ENCODE measurements at regions not wholly inside any gene's neighbourhood (a gene's known extent, or its start where the extent isn't known, plus 50 kb on each side); places are given as distances from the start of the nearest gene placed in this dataset.

GRCh38 chr20:56716806-56717205 lies 87.7 kb downstream of the TFAP2C start:
- no peak overlapping the region for H3K4me3 ChIP-seq (ENCODE audit: low read depth, low read length, poor library complexity, severe bottlenecking)
- POLR2A ChIA-PET (ENCODE audit: low non-redundant PET) = no interaction called here
- TF ChIP-seq, protein P1, sequence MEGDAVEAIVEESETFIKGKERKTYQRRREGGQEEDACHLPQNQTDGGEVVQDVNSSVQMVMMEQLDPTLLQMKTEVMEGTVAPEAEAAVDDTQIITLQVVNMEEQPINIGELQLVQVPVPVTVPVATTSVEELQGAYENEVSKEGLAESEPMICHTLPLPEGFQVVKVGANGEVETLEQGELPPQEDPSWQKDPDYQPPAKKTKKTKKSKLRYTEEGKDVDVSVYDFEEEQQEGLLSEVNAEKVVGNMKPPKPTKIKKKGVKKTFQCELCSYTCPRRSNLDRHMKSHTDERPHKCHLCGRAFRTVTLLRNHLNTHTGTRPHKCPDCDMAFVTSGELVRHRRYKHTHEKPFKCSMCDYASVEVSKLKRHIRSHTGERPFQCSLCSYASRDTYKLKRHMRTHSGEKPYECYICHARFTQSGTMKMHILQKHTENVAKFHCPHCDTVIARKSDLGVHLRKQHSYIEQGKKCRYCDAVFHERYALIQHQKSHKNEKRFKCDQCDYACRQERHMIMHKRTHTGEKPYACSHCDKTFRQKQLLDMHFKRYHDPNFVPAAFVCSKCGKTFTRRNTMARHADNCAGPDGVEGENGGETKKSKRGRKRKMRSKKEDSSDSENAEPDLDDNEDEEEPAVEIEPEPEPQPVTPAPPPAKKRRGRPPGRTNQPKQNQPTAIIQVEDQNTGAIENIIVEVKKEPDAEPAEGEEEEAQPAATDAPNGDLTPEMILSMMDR (conservative IDR thresholded peaks at IDR 0.05; ENCODE audit: low read depth, low read length) = no peak
- no peak for TF ChIP-seq EZH2 (IDR thresholded peaks at IDR 0.05; ENCODE audit: borderline replicate concordance, low read depth, low read length, poor library complexity, severe bottlenecking)
- H3K27ac ChIP-seq (ENCODE audit: low read depth, low read length, poor library complexity, severe bottlenecking) = no peak overlapping the region
- no peaks in the 10 kb centered on the region for H3K27me3 ChIP-seq (replicated peaks; ENCODE audit: insufficient read depth, low read depth, low read length, poor library complexity)
- no TSS peak for BruUV-seq (replicated peaks)
- intact Hi-C loops (cut with micrococcal nuclease; ENCODE audit: unreplicated experiment) = no loop called here
- H3K36me3 ChIP-seq (ENCODE audit: insufficient read depth, low read length, poor library complexity, severe bottlenecking) = no peaks in the 10 kb centered on the region
- peaks cover 3% of the 10 kb centered on the region for H3K4me1 ChIP-seq (ENCODE audit: insufficient read depth, low read length, poor library complexity, severe bottlenecking)
- DNase-seq (ENCODE audit: low spot score) = no peak
- H3K9me3 ChIP-seq (ENCODE audit: low read depth, low read length, poor library complexity, severe bottlenecking) = no peaks in the 10 kb centered on the region
- CTCF ChIA-PET = no interaction called here

GRCh38 chr20:56718816-56719215 lies 89.7 kb downstream of the TFAP2C start:
- BruUV-seq (replicated peaks) = no TSS peak
- no peaks in the 10 kb centered on the region for H3K9me3 ChIP-seq (ENCODE audit: low read depth, low read length, poor library complexity, severe bottlenecking)
- H3K4me3 ChIP-seq (ENCODE audit: low read depth, low read length, poor library complexity, severe bottlenecking) = no peak overlapping the region
- TF ChIP-seq EZH2 (IDR thresholded peaks at IDR 0.05; ENCODE audit: borderline replicate concordance, low read depth, low read length, poor library complexity, severe bottlenecking) = no peak
- TF ChIP-seq, protein P1 (conservative IDR thresholded peaks at IDR 0.05; ENCODE audit: low read depth, low read length) = no peak
- H3K27ac ChIP-seq (ENCODE audit: low read depth, low read length, poor library complexity, severe bottlenecking) = no peak overlapping the region
- no peaks in the 10 kb centered on the region for H3K4me1 ChIP-seq (ENCODE audit: insufficient read depth, low read length, poor library complexity, severe bottlenecking)
- H3K27me3 ChIP-seq (replicated peaks; ENCODE audit: insufficient read depth, low read depth, low read length, poor library complexity) = no peaks in the 10 kb centered on the region
- H3K36me3 ChIP-seq (ENCODE audit: insufficient read depth, low read length, poor library complexity, severe bottlenecking) = no peaks in the 10 kb centered on the region
- POLR2A ChIA-PET (ENCODE audit: low non-redundant PET) = no interaction called here
- no peak for DNase-seq (ENCODE audit: low spot score)
- CTCF ChIA-PET = no interaction called here
- intact Hi-C loops (cut with micrococcal nuclease; ENCODE audit: unreplicated experiment) = no loop called here

DNA sequence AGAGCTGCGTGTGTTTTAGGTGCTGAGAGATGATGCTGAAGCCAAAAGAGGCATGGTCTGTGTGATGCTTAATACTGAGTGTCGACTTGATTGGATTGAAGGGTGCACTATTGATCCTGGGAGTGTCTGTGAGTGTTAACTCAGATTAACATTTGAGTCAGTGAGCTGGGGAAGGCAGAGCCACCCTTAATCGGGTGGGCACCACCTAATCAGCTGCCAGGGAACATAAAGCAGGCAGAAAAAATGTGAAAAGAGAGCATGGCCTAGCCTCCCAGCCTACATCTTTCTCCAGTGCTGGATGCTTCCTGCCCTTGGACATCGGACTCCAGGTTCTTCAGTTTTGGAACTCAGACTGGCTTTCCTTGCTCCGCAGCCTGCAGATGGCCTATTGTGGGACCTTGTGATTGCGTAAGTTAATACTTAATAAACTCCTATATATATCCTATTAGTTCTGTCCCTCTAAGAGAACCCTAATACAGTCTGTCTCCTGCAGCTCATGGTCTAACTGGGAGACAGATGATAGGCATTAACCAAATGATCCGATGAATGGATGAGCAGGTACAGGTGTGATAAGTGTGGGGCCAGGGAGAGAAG lies 91.6 kb downstream of the TFAP2C start:
- Histone ChIP-seq H3K27ac (ENCODE audit: low read depth, low read length, poor library complexity, severe bottlenecking) (no peak overlapping the region), H3K9me3 (ENCODE audit: low read depth, low read length, poor library complexity, severe bottlenecking) (no peaks in the 10 kb centered on the region), H3K27me3 (replicated peaks; ENCODE audit: insufficient read depth, low read depth, low read length, poor library complexity) (no peaks in the 10 kb centered on the region), H3K36me3 (ENCODE audit: insufficient read depth, low read length, poor library complexity, severe bottlenecking) (no peaks in the 10 kb centered on the region), H3K4me3 (ENCODE audit: low read depth, low read length, poor library complexity, severe bottlenecking) (no peak overlapping the region), H3K4me1 (ENCODE audit: insufficient read depth, low read length, poor library complexity, severe bottlenecking) (no peaks in the 10 kb centered on the region)
- no TSS peak for BruUV-seq (replicated peaks)
- intact Hi-C loops (cut with micrococcal nuclease; ENCODE audit: unreplicated experiment) = no loop called here
- TF ChIP-seq, protein P1 (conservative IDR thresholded peaks at IDR 0.05; ENCODE audit: low read depth, low read length) = no peak
- no peak for TF ChIP-seq EZH2 (IDR thresholded peaks at IDR 0.05; ENCODE audit: borderline replicate concordance, low read depth, low read length, poor library complexity, severe bottlenecking)
- ChIA-PET CTCF (no interaction called here), POLR2A (ENCODE audit: low non-redundant PET) (no interaction called here)
- DNase-seq (ENCODE audit: low spot score) = no peak
